PFSK-1 (cell line): ENCODE measurements at regions not wholly inside any gene's neighbourhood (a gene's known extent, or its start where the extent isn't known, plus 50 kb on each side); places are given as distances from the start of the nearest gene placed in this dataset.

Experiments used
- FOXP2 ChIP-seq: optimal IDR thresholded peaks from 2 replicates; pipeline ENCODE3; 2011; ENCODE audit warnings: borderline replicate concordance, control low read depth, inconsistent platforms; ENCODE audit not compliant: insufficient read depth; ENCODE audit errors: extremely low read length, extremely low read depth
- POLR2AphosphoS5 ChIP-seq: IDR thresholded peaks from 2 replicates; pipeline ENCODE4 v1.6.1; 2012; ENCODE audit warnings: low read depth, mild to moderate bottlenecking, control low read depth, low read length, moderate library complexity

- TF ChIP-seq POLR2AphosphoS5 (no peak), FOXP2 (no peak)
Measured at GRCh38 chr2:19299032-19299431, 59.4 kb downstream of the OSR1 start.
